Adrenal gland (tissue), 5 donors: ENCODE measurements at regions not wholly inside any gene's neighbourhood (a gene's known extent, or its start where the extent isn't known, plus 50 kb on each side); places are given as distances from the start of the nearest gene placed in this dataset.

ENCODE experiments used
- POLR2A ChIP-seq, 2 donors: fragments of 450-650 bp; IDR thresholded peaks; one replicate each; pipeline ENCODE4 v1.6.1; 2017; ENCODE audit warnings: antibody characterized with exemption in 2 of 2, mild to moderate bottlenecking in 2 of 2, moderate library complexity in 1 of 2
- TF ChIP-seq, protein P1 (sequence below), 6 experiments: fragments of 450-650 bp in 4 of 6; fragments of 200-600 bp in 2 of 6; sonication (generic) in 1 of 6; IDR thresholded peaks; 1 replicate in 5 of 6; 2 replicates in 1 of 6; pipeline versions ENCODE4 v1.5.1 to v1.8.0; 2016 to 2021; ENCODE audit warnings: antibody characterized with exemption in 6 of 6, mild to moderate bottlenecking in 2 of 6, moderate library complexity in 1 of 6
- donor health status: DM: no; HTN: no; CAD: no.

- TF ChIP-seq, protein P1, sequence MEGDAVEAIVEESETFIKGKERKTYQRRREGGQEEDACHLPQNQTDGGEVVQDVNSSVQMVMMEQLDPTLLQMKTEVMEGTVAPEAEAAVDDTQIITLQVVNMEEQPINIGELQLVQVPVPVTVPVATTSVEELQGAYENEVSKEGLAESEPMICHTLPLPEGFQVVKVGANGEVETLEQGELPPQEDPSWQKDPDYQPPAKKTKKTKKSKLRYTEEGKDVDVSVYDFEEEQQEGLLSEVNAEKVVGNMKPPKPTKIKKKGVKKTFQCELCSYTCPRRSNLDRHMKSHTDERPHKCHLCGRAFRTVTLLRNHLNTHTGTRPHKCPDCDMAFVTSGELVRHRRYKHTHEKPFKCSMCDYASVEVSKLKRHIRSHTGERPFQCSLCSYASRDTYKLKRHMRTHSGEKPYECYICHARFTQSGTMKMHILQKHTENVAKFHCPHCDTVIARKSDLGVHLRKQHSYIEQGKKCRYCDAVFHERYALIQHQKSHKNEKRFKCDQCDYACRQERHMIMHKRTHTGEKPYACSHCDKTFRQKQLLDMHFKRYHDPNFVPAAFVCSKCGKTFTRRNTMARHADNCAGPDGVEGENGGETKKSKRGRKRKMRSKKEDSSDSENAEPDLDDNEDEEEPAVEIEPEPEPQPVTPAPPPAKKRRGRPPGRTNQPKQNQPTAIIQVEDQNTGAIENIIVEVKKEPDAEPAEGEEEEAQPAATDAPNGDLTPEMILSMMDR (IDR thresholded peaks at IDR 0.05), result no peak
- no peak for TF ChIP-seq POLR2A (IDR thresholded peaks at IDR 0.05)
Measured at GRCh38 chr10:4718544-4718943, 107.5 kb upstream of the AKR1E2 start.
